ENCODE measurements at regions not wholly inside any gene's neighbourhood (a gene's known extent, or its start where the extent isn't known, plus 50 kb on each side); places are given as distances from the start of the nearest gene placed in this dataset.

GRCh38 chr20:57760698-57761412, 51.0 kb upstream of the PMEPA1 start:
- no peak for DNase-seq

DNA sequence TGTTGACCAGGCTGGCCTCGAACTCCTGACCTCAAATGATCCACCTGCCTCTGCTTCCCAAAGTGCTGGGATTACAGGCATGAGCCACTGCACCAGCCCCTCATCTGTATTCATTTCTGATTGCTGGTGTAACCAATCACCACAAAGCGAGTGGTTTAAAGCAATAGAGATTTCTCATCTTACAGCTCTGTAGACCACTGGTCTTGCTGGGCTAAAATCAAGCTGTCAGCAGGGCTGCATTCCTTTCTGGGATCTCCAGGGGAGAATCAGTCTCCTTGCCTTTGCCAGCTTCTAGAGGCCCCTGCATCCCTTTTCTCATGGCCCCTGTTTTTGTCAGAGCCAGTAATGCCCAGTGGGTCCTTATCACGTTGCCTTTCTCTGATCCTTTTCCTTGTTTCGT, 49.9 kb upstream of the PMEPA1 start:
- DNase-seq, result no peak
